ENCODE measurements at regions not wholly inside any gene's neighbourhood (a gene's known extent, or its start where the extent isn't known, plus 50 kb on each side); places are given as distances from the start of the nearest gene placed in this dataset.
"Not testable (repeated sequence)": the region's sequence is repeated elsewhere in the genome, so short reads cannot be mapped to it uniquely, and the experiment has no call there.

- ChIA-PET CTCF (no interaction called here), POLR2A (no interaction called here)
- BruUV-seq (replicated peaks) = no TSS peak
Measured at GRCh38 chr1:242674951-242675645, 150.6 kb upstream of the PLD5 start.

GRCh38 chr1:242673652-242674051 is 149.2 kb upstream of the PLD5 start:
- Histone ChIP-seq H3K9me3 (ENCODE audit: control insufficient read depth, insufficient read depth, low read depth, low read length) (no peaks in the 10 kb centered on the region), H3K36me3 (ENCODE audit: control insufficient read depth, insufficient read depth, low read length) (no peaks in the 10 kb centered on the region), H3K4me1 (ENCODE audit: control insufficient read depth, insufficient read depth, low read length) (no peaks in the 10 kb centered on the region), H3K27ac (ENCODE audit: low read length) (no peak overlapping the region), H3K4me3 (ENCODE audit: low read depth in 2 of 2, low read length in 2 of 2) (no peak overlapping the region), H3K27me3 (ENCODE audit: control insufficient read depth, insufficient read depth, low read length) (no peaks in the 10 kb centered on the region; the same call in 1 of the 2 replicates)
- BruUV-seq (replicated peaks) = no TSS peak
- intact Hi-C loops (cut with micrococcal nuclease; ENCODE audit: unreplicated experiment) = no loop called here
- CTCF ChIA-PET = no interaction called here
- ATAC-seq (no peak), DNase-seq (ENCODE audit: low read depth, low spot score) (no peak)
- TF ChIP-seq SIN3A (IDR thresholded peaks at IDR 0.05; ENCODE audit: borderline replicate concordance, insufficient read depth, low read depth, low read length) (no peak), CTCF (IDR thresholded peaks at IDR 0.05) (no peak), POLR2AphosphoS5 (IDR thresholded peaks at IDR 0.05; ENCODE audit: low read depth, low read length) (no peak)
- in situ Hi-C loops (cut with HindIII; ENCODE audit: low pct_unique_long_range_greater_than_20kb, low sequenced_read_pairs) = no loop called here
- POLR2A ChIA-PET = no interaction called here

More at GRCh38 chr1:242674951-242675645, 150.6 kb upstream of the PLD5 start:
- Histone ChIP-seq H3K27me3 (ENCODE audit: control insufficient read depth, insufficient read depth, low read length) (no peaks in the 10 kb centered on the region; the same call in 1 of the 2 replicates), H3K4me3 (ENCODE audit: low read depth in 2 of 2, low read length in 2 of 2) (no peak overlapping the region), H3K4me1 (ENCODE audit: control insufficient read depth, insufficient read depth, low read length) (no peaks in the 10 kb centered on the region), H3K9me3 (ENCODE audit: control insufficient read depth, insufficient read depth, low read depth, low read length) (no peaks in the 10 kb centered on the region), H3K27ac (ENCODE audit: low read length) (no peak overlapping the region), H3K36me3 (ENCODE audit: control insufficient read depth, insufficient read depth, low read length) (no peaks in the 10 kb centered on the region)
- DNase-seq (ENCODE audit: low read depth, low spot score) (no peak), ATAC-seq (no peak)
- in situ Hi-C loops (cut with HindIII; ENCODE audit: low pct_unique_long_range_greater_than_20kb, low sequenced_read_pairs) = no loop called here
- intact Hi-C loops (cut with micrococcal nuclease; ENCODE audit: unreplicated experiment) = no loop called here
- TF ChIP-seq POLR2AphosphoS5 (IDR thresholded peaks at IDR 0.05; ENCODE audit: low read depth, low read length) (no peak), TCF7L2 (IDR thresholded peaks at IDR 0.05; ENCODE audit: low read depth, low read length) (no peak), SIN3A (IDR thresholded peaks at IDR 0.05; ENCODE audit: borderline replicate concordance, insufficient read depth, low read depth, low read length) (no peak), CTCF (IDR thresholded peaks at IDR 0.05) (no peak), REST (IDR thresholded peaks at IDR 0.05; ENCODE audit: insufficient read depth in 1 of 2, low read depth in 2 of 2, low read length in 1 of 2) (no peak)

GRCh38 chr1:242673165-242673564 is 148.7 kb upstream of the PLD5 start:
- H3K4me3 ChIP-seq (ENCODE audit: low read depth in 2 of 2, low read length in 2 of 2); ATAC-seq; in situ Hi-C loops (cut with HindIII; ENCODE audit: low pct_unique_long_range_greater_than_20kb, low sequenced_read_pairs); H3K27me3 ChIP-seq (ENCODE audit: control insufficient read depth, insufficient read depth, low read length); DNase-seq (ENCODE audit: low read depth, low spot score); H3K36me3 ChIP-seq (ENCODE audit: control insufficient read depth, insufficient read depth, low read length); POLR2A ChIA-PET; intact Hi-C loops (cut with micrococcal nuclease; ENCODE audit: unreplicated experiment); H3K4me1 ChIP-seq (ENCODE audit: control insufficient read depth, insufficient read depth, low read length); H3K9me3 ChIP-seq (ENCODE audit: control insufficient read depth, insufficient read depth, low read depth, low read length); CTCF ChIA-PET; BruUV-seq (replicated peaks); H3K27ac ChIP-seq (ENCODE audit: low read length): not testable (repeated sequence)
